RWPE1 (cell line): ENCODE measurements at regions not wholly inside any gene's neighbourhood (a gene's known extent, or its start where the extent isn't known, plus 50 kb on each side); places are given as distances from the start of the nearest gene placed in this dataset.
"Not testable (repeated sequence)": the region's sequence is repeated elsewhere in the genome, so short reads cannot be mapped to it uniquely, and the experiment has no call there.

Experiments
- CTCF ChIA-PET: fragments of 350-600 bp; sonication (Branson Sonifier 250); formaldehyde crosslinking; extraction: SDS; loops from one replicate; lab custom pipeline; 2021; lab: Yijun Ruan, JAX
- POLR2A ChIA-PET: fragments of 400-600 bp; formaldehyde crosslinking; extraction: SDS; loops from one replicate; lab custom pipeline; 2020; ENCODE audit warnings: antibody characterized with exemption; ENCODE audit not compliant: low non-redundant PET; lab: Yijun Ruan, JAX
- DNase-seq: peaks from one replicate; pipeline ENCODE4 v3.0.0; 2012; ENCODE audit warnings: low spot score
- H3K27ac ChIP-seq: fragments of 450-650 bp; 2 replicates; pipeline ENCODE4 v1.5.1; 2017
- CTCF ChIP-seq: fragments of 450-650 bp; conservative IDR thresholded peaks from 2 replicates; pipeline ENCODE4 v1.5.1; 2017; ENCODE audit warnings: low read depth, mild to moderate bottlenecking

GRCh38 chr5:12965804-12966203 lies 978.7 kb downstream of the DNAH5 start:
- no peak for TF ChIP-seq CTCF
- CTCF ChIA-PET, result interaction anchor here (0.7 kb wide), 1 partner anchor 118 kb away, joined by 3 read pairs; no protein-coding TSS in a partner anchor

GRCh38 chr5:12959713-12960112 lies 984.8 kb downstream of the DNAH5 start:
- no peak for DNase-seq
- TF ChIP-seq CTCF, result no peak
- POLR2A ChIA-PET, result no interaction called here
- CTCF ChIA-PET, result no interaction called here
- H3K27ac ChIP-seq, result no peak overlapping the region

More at GRCh38 chr5:12965804-12966203, 978.7 kb downstream of the DNAH5 start:
- POLR2A ChIA-PET, result no interaction called here
- H3K27ac ChIP-seq, result no peak overlapping the region
- DNase-seq, result no peak

DNA sequence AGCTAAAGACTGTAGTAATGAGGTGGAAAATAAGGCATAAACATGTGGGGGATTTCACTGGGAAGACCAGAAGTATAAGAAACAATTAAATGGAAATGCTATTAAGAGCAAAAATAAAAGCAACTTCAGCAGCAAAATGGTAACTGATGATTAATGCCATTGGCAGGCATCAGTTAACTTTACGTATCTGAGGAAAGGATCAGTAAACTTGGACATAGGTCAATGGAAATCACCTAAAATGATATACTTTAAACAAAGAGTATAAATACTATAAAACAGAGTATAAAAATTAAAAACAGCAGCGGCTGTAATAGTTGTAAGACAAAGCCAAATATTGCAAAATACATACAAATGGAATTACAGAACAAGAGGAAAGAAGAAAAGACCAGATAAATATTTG lies 992.1 kb downstream of the DNAH5 start:
- ChIA-PET POLR2A (no interaction called here), CTCF (no interaction called here)
- DNase-seq, result no peak
- no peak for TF ChIP-seq CTCF
- H3K27ac ChIP-seq, result no peak overlapping the region

DNA sequence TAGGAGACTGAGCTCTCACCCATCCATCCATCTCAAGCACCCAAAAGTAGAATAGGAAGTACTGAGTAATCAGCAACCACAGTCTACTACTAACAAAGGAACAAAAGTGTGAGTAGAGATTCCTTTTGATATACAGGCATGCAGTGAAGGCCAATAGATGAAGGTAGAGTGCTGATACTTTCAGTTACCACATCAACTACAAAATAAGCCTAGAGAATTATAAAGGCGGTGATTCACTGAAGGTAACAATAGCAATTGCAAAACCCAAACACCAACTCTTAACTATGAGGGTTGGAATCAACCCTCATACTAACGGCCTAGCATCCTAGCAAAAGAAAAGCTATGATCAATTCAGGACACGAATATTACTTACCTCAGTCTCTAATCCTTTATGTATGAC lies 992.6 kb downstream of the DNAH5 start:
- ChIA-PET CTCF (interaction anchor here (0.6 kb wide), 1 partner anchor 12 kb away, joined by 4 read pairs; no protein-coding TSS in a partner anchor), POLR2A (no interaction called here)
- no peak for TF ChIP-seq CTCF
- H3K27ac ChIP-seq, result no peak overlapping the region
- no peak for DNase-seq

- no peak for DNase-seq
- no peak for TF ChIP-seq CTCF
- ChIA-PET CTCF (no interaction called here), POLR2A (no interaction called here)
- no peak overlapping the region for H3K27ac ChIP-seq
Measured at GRCh38 chr5:12947379-12947778, 997.1 kb downstream of the DNAH5 start.

GRCh38 chr5:12945477-12945876 lies 999.0 kb downstream of the DNAH5 start:
- DNase-seq, H3K27ac ChIP-seq, POLR2A ChIA-PET: not testable (repeated sequence)
- CTCF ChIA-PET, result interaction anchor here (0.6 kb wide), 1 partner anchor 54 kb away, joined by 4 read pairs; no protein-coding TSS in a partner anchor

- ChIA-PET CTCF (no interaction called here), POLR2A (no interaction called here)
- H3K27ac ChIP-seq, result no peak overlapping the region
- DNase-seq, result no peak
- no peak for TF ChIP-seq CTCF
Measured at GRCh38 chr5:12936221-12936620, 1008.3 kb downstream of the DNAH5 start.
